ENCODE measurements at regions not wholly inside any gene's neighbourhood (a gene's known extent, or its start where the extent isn't known, plus 50 kb on each side); places are given as distances from the start of the nearest gene placed in this dataset.
A peak's percentile ranks its signal among the peaks of the same experiment; 100 is the strongest.

GRCh38 chr15:98312913-98313312 lies 335.4 kb upstream of the IGF1R start:
- TF ChIP-seq, protein P1, sequence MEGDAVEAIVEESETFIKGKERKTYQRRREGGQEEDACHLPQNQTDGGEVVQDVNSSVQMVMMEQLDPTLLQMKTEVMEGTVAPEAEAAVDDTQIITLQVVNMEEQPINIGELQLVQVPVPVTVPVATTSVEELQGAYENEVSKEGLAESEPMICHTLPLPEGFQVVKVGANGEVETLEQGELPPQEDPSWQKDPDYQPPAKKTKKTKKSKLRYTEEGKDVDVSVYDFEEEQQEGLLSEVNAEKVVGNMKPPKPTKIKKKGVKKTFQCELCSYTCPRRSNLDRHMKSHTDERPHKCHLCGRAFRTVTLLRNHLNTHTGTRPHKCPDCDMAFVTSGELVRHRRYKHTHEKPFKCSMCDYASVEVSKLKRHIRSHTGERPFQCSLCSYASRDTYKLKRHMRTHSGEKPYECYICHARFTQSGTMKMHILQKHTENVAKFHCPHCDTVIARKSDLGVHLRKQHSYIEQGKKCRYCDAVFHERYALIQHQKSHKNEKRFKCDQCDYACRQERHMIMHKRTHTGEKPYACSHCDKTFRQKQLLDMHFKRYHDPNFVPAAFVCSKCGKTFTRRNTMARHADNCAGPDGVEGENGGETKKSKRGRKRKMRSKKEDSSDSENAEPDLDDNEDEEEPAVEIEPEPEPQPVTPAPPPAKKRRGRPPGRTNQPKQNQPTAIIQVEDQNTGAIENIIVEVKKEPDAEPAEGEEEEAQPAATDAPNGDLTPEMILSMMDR (IDR thresholded peaks at IDR 0.05; ENCODE audit: poor library complexity, severe bottlenecking) = no peak
- no peak overlapping the region for H3K4me3 ChIP-seq (ENCODE audit: severe bottlenecking)
- H3K4me1 ChIP-seq (ENCODE audit: insufficient read depth, poor library complexity, severe bottlenecking) = no peaks in the 10 kb centered on the region
- H3K36me3 ChIP-seq (ENCODE audit: low read depth) = no peaks in the 10 kb centered on the region
- peaks cover 6% of the 10 kb centered on the region for H3K9me3 ChIP-seq (ENCODE audit: severe bottlenecking)
- no peaks in the 10 kb centered on the region for H3K27me3 ChIP-seq (ENCODE audit: insufficient read depth, poor library complexity, severe bottlenecking)
- no peak overlapping the region for H3K27ac ChIP-seq (ENCODE audit: poor library complexity, severe bottlenecking)
- ATAC-seq (ENCODE audit: low read depth) (no peak), DNase-seq (ENCODE audit: low spot score) (no peak)

GRCh38 chr15:98315971-98316370 lies 332.4 kb upstream of the IGF1R start:
- Histone ChIP-seq H3K4me1 (ENCODE audit: insufficient read depth, poor library complexity, severe bottlenecking) (no peaks in the 10 kb centered on the region), H3K36me3 (ENCODE audit: low read depth) (no peaks in the 10 kb centered on the region), H3K27me3 (ENCODE audit: insufficient read depth, poor library complexity, severe bottlenecking) (no peaks in the 10 kb centered on the region), H3K9me3 (ENCODE audit: severe bottlenecking) (no peaks in the 10 kb centered on the region), H3K27ac (ENCODE audit: poor library complexity, severe bottlenecking) (no peak overlapping the region), H3K4me3 (ENCODE audit: severe bottlenecking) (no peak overlapping the region)
- ATAC-seq (ENCODE audit: low read depth) (no peak), DNase-seq (ENCODE audit: low spot score) (no peak)
- TF ChIP-seq, protein P1 (IDR thresholded peaks at IDR 0.05; ENCODE audit: poor library complexity, severe bottlenecking) = no peak

- H3K36me3 ChIP-seq (ENCODE audit: low read depth) = no peaks in the 10 kb centered on the region
- peak; percentile 97 for ATAC-seq (ENCODE audit: low read depth)
- H3K9me3 ChIP-seq (ENCODE audit: severe bottlenecking) = peaks cover 4% of the 10 kb centered on the region
- H3K27ac ChIP-seq (ENCODE audit: poor library complexity, severe bottlenecking) = peak overlapping the region; percentile 54
- no peaks in the 10 kb centered on the region for H3K27me3 ChIP-seq (ENCODE audit: insufficient read depth, poor library complexity, severe bottlenecking)
- peak; percentile 84 for DNase-seq (ENCODE audit: low spot score)
- TF ChIP-seq, protein P1 (IDR thresholded peaks at IDR 0.05; ENCODE audit: poor library complexity, severe bottlenecking) = no peak
- H3K4me1 ChIP-seq (ENCODE audit: insufficient read depth, poor library complexity, severe bottlenecking) = peaks cover 15% of the 10 kb centered on the region
- no peak overlapping the region for H3K4me3 ChIP-seq (ENCODE audit: severe bottlenecking)
Observed at GRCh38 chr15:98321896-98322295, 326.4 kb upstream of the IGF1R start.

- TF ChIP-seq, protein P1 (IDR thresholded peaks at IDR 0.05; ENCODE audit: poor library complexity, severe bottlenecking) = no peak
Observed at GRCh38 chr15:98322581-98322980, 325.8 kb upstream of the IGF1R start.

DNA sequence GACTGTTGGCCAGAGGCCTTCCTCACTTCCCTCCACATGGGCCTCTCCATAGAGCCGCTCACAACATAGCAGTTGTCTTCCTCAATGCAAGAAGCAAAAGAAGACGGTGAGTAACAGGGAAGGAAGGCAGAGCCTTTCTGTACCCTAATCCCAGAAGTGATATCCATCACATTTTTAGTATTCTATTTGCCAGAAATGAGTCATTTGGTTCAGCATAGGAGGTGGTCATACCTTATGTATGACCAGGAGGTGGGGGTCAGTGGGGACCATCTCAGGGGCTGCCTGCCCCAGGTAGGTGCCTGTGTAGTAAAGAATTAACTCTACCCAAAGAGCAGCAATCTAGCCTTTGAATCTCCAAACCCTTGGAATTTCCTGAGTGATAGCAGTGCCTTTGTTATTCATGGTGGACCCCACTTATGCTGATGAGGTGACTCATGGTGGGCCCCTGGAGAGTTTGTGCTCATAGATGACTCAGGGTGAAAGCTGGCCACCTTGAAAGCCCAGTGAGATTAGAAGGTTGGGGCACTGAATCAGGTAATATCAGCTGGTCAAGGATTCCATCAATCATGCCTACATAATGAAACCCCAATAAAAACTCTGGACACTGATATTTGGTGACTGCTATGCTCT lies 323.9 kb upstream of the IGF1R start:
- Histone ChIP-seq H3K27ac (ENCODE audit: poor library complexity, severe bottlenecking) (no peak overlapping the region), H3K36me3 (ENCODE audit: low read depth) (no peaks in the 10 kb centered on the region), H3K27me3 (ENCODE audit: insufficient read depth, poor library complexity, severe bottlenecking) (no peaks in the 10 kb centered on the region), H3K4me1 (ENCODE audit: insufficient read depth, poor library complexity, severe bottlenecking) (peaks cover 15% of the 10 kb centered on the region), H3K4me3 (ENCODE audit: severe bottlenecking) (no peak overlapping the region), H3K9me3 (ENCODE audit: severe bottlenecking) (peaks cover 4% of the 10 kb centered on the region)
- DNase-seq (ENCODE audit: low spot score) (no peak), ATAC-seq (ENCODE audit: low read depth) (no peak; the same call in 2 of the 3 replicates)
- TF ChIP-seq, protein P1 (IDR thresholded peaks at IDR 0.05; ENCODE audit: poor library complexity, severe bottlenecking) = no peak

More at GRCh38 chr15:98322581-98322980, 325.8 kb upstream of the IGF1R start:
- no peak for ATAC-seq (ENCODE audit: low read depth)
- Histone ChIP-seq H3K4me3 (ENCODE audit: severe bottlenecking) (no peak overlapping the region), H3K27me3 (ENCODE audit: insufficient read depth, poor library complexity, severe bottlenecking) (no peaks in the 10 kb centered on the region), H3K27ac (ENCODE audit: poor library complexity, severe bottlenecking) (peak overlapping the region; percentile 54), H3K36me3 (ENCODE audit: low read depth) (no peaks in the 10 kb centered on the region), H3K9me3 (ENCODE audit: severe bottlenecking) (peaks cover 4% of the 10 kb centered on the region), H3K4me1 (ENCODE audit: insufficient read depth, poor library complexity, severe bottlenecking) (peaks cover 15% of the 10 kb centered on the region)
- no peak for DNase-seq (ENCODE audit: low spot score)
